ENCODE measurements at regions not wholly inside any gene's neighbourhood (a gene's known extent, or its start where the extent isn't known, plus 50 kb on each side); places are given as distances from the start of the nearest gene placed in this dataset.
A peak's percentile ranks its signal among the peaks of the same experiment; 100 is the strongest.

DNA sequence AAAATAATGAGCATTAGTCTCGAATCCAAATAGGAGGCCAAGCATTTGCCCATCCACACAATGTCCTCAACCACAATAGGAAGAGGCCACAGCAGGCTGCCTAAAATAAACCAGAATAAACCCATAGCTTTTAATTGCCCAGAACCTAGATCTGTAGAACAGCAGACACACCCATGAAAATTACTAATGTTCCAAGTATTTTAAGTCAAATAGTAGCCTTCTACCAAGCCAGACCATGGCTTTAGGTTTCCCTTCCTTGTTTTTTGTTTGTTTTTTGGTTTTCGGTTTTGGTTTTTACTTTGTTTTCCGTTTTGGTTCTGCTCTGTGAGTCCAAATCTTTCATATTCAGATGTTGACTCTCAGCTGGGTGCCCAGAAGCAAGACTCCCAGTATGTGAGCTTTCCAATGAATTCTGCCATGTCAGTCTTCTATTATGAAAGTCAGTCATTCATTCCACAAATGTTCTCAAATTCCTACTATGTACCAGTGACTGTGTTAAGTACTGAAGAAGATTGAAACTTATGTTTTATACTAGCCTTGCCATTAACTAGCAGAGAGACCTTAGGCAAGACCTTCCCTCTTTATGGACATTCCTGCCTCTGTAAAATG is 57.8 kb upstream of the BOC start:
- no peaks in the 10 kb centered on the region for H3K9me3 ChIP-seq (ENCODE audit: low read length)
- BruUV-seq (replicated peaks): no TSS peak
- H3K27me3 ChIP-seq (ENCODE audit: low read length): no peaks in the 10 kb centered on the region
- H3K9ac ChIP-seq (ENCODE audit: low read length): no peak overlapping the region
- DNase-seq (peak; percentile 67), ATAC-seq (peak; percentile 97)
- no peaks in the 10 kb centered on the region for H4K20me1 ChIP-seq (ENCODE audit: low read length)
- TF ChIP-seq CTCF (conservative IDR thresholded peaks at IDR 0.05; ENCODE audit: low read depth, low read length) (no peak), EZH2 (IDR thresholded peaks at IDR 0.05; ENCODE audit: low read length, unreplicated experiment) (no peak)
- H3K4me3 ChIP-seq (ENCODE audit: low read length): peak overlapping the region; percentile 34
- intact Hi-C loops (cut with micrococcal nuclease): loop anchor here (1.0 kb wide), 1 partner anchor 134 kb away; no protein-coding TSS in a partner anchor
- H3K36me3 ChIP-seq (ENCODE audit: low read depth, low read length): no peaks in the 10 kb centered on the region
- H3K79me2 ChIP-seq (ENCODE audit: low read length): no peaks in the 10 kb centered on the region
- H3K9me2 ChIP-seq (replicated peaks; ENCODE audit: low read length): no peaks in the 10 kb centered on the region
- ChIA-PET CTCF (no interaction called here), POLR2A (ENCODE audit: unreplicated experiment) (interaction anchor here (0.6 kb wide), 1 partner anchor 211 kb away, joined by 7 read pairs; no protein-coding TSS in a partner anchor)
- H3K4me1 ChIP-seq (ENCODE audit: insufficient read depth, low read length): peaks cover 18% of the 10 kb centered on the region
- H3F3A ChIP-seq (ENCODE audit: low read length, unreplicated experiment): no peaks in the 10 kb centered on the region
- H3K4me2 ChIP-seq (ENCODE audit: low read length): peak overlapping the region; percentile 70
- peak overlapping the region; percentile 25; the same call in 1 of the 2 replicates for H3K27ac ChIP-seq (ENCODE audit: low read length)
- peak overlapping the region; percentile 74 for H2AFZ ChIP-seq (ENCODE audit: low read length)

GRCh38 chr3:113156816-113157333 is 54.5 kb upstream of the BOC start:
- H3K9me3 ChIP-seq (ENCODE audit: low read length): no peaks in the 10 kb centered on the region
- CTCF ChIA-PET: no interaction called here
- no peak for ATAC-seq

More at GRCh38 chr3:113156816-113157333, 54.5 kb upstream of the BOC start:
- no TSS peak for BruUV-seq (replicated peaks)
- no peak overlapping the region for H3K4me2 ChIP-seq (ENCODE audit: low read length)
- intact Hi-C loops (cut with micrococcal nuclease): no loop called here
- TF ChIP-seq EZH2 (IDR thresholded peaks at IDR 0.05; ENCODE audit: low read length, unreplicated experiment) (no peak), CTCF (conservative IDR thresholded peaks at IDR 0.05; ENCODE audit: low read depth, low read length) (no peak), EZH2phosphoT487 (IDR thresholded peaks at IDR 0.05; ENCODE audit: borderline replicate concordance, low read length) (no peak)
- no peaks in the 10 kb centered on the region for H3K27me3 ChIP-seq (ENCODE audit: low read length)
- H3K27ac ChIP-seq (ENCODE audit: low read length): no peak overlapping the region
- H2AFZ ChIP-seq (ENCODE audit: low read length): no peak overlapping the region
- H3K36me3 ChIP-seq (ENCODE audit: low read depth, low read length): no peaks in the 10 kb centered on the region
- H3K9me2 ChIP-seq (replicated peaks; ENCODE audit: low read length): no peaks in the 10 kb centered on the region
- H3F3A ChIP-seq (ENCODE audit: low read length, unreplicated experiment): no peaks in the 10 kb centered on the region
- no peaks in the 10 kb centered on the region for H4K20me1 ChIP-seq (ENCODE audit: low read length)
- H3K9ac ChIP-seq (ENCODE audit: low read length): no peak overlapping the region
- H3K79me2 ChIP-seq (ENCODE audit: low read length): no peaks in the 10 kb centered on the region
- H3K4me1 ChIP-seq (ENCODE audit: insufficient read depth, low read length): peaks cover 17% of the 10 kb centered on the region
- DNase-seq: no peak
- no peak overlapping the region for H3K4me3 ChIP-seq (ENCODE audit: low read length)
- POLR2A ChIA-PET (ENCODE audit: unreplicated experiment): no interaction called here
